ENCODE measurements at regions not wholly inside any gene's neighbourhood (a gene's known extent, or its start where the extent isn't known, plus 50 kb on each side); places are given as distances from the start of the nearest gene placed in this dataset.

DNA sequence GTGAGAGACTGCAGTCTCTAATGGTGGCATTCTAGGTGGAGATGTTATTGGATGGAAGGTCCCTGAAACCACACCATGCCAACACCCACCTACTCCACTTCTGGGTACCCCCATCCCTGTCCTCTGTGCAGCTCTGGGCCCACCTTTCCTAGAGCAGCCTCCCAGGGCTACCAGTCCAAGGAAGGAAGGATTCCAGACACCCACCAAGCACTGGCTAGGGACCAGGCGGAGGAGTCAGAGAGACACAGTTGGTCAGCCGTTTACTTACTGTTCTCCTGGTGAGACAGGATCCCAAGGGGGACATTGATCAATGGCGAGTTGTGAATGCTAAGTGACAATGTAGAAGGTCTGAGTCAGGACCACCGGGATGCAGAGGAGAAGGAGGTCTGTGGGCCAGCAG lies 151.6 kb downstream of the TTC32 start:
- BruUV-seq (replicated peaks): no TSS peak
- Histone ChIP-seq H3K27ac (ENCODE audit: low read length) (no peak overlapping the region), H3K4me3 (ENCODE audit: low read depth in 2 of 2, low read length in 2 of 2) (no peak overlapping the region), H3K27me3 (ENCODE audit: control insufficient read depth, insufficient read depth, low read length) (no peaks in the 10 kb centered on the region), H3K4me1 (ENCODE audit: control insufficient read depth, insufficient read depth, low read length) (no peaks in the 10 kb centered on the region), H3K9me3 (ENCODE audit: control insufficient read depth, insufficient read depth, low read depth, low read length) (no peaks in the 10 kb centered on the region), H3K36me3 (ENCODE audit: control insufficient read depth, insufficient read depth, low read length) (no peaks in the 10 kb centered on the region)
- ChIA-PET CTCF (no interaction called here), POLR2A (no interaction called here)
- in situ Hi-C loops (cut with HindIII; ENCODE audit: low pct_unique_long_range_greater_than_20kb, low sequenced_read_pairs) (no loop called here), intact Hi-C loops (cut with micrococcal nuclease; ENCODE audit: unreplicated experiment) (no loop called here)
- TF ChIP-seq SIN3A (IDR thresholded peaks at IDR 0.05; ENCODE audit: borderline replicate concordance, insufficient read depth, low read depth, low read length): no peak
- TF ChIP-seq, protein P1, sequence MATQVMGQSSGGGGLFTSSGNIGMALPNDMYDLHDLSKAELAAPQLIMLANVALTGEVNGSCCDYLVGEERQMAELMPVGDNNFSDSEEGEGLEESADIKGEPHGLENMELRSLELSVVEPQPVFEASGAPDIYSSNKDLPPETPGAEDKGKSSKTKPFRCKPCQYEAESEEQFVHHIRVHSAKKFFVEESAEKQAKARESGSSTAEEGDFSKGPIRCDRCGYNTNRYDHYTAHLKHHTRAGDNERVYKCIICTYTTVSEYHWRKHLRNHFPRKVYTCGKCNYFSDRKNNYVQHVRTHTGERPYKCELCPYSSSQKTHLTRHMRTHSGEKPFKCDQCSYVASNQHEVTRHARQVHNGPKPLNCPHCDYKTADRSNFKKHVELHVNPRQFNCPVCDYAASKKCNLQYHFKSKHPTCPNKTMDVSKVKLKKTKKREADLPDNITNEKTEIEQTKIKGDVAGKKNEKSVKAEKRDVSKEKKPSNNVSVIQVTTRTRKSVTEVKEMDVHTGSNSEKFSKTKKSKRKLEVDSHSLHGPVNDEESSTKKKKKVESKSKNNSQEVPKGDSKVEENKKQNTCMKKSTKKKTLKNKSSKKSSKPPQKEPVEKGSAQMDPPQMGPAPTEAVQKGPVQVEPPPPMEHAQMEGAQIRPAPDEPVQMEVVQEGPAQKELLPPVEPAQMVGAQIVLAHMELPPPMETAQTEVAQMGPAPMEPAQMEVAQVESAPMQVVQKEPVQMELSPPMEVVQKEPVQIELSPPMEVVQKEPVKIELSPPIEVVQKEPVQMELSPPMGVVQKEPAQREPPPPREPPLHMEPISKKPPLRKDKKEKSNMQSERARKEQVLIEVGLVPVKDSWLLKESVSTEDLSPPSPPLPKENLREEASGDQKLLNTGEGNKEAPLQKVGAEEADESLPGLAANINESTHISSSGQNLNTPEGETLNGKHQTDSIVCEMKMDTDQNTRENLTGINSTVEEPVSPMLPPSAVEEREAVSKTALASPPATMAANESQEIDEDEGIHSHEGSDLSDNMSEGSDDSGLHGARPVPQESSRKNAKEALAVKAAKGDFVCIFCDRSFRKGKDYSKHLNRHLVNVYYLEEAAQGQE (IDR thresholded peaks at IDR 0.05; ENCODE audit: insufficient read depth in 1 of 2, low read depth in 2 of 2, low read length in 1 of 2): no peak
- TF ChIP-seq POLR2AphosphoS5 (IDR thresholded peaks at IDR 0.05; ENCODE audit: low read depth, low read length): no peak
- no peak for TF ChIP-seq TCF7L2 (IDR thresholded peaks at IDR 0.05; ENCODE audit: low read depth, low read length)
- TF ChIP-seq, protein P2, sequence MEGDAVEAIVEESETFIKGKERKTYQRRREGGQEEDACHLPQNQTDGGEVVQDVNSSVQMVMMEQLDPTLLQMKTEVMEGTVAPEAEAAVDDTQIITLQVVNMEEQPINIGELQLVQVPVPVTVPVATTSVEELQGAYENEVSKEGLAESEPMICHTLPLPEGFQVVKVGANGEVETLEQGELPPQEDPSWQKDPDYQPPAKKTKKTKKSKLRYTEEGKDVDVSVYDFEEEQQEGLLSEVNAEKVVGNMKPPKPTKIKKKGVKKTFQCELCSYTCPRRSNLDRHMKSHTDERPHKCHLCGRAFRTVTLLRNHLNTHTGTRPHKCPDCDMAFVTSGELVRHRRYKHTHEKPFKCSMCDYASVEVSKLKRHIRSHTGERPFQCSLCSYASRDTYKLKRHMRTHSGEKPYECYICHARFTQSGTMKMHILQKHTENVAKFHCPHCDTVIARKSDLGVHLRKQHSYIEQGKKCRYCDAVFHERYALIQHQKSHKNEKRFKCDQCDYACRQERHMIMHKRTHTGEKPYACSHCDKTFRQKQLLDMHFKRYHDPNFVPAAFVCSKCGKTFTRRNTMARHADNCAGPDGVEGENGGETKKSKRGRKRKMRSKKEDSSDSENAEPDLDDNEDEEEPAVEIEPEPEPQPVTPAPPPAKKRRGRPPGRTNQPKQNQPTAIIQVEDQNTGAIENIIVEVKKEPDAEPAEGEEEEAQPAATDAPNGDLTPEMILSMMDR (IDR thresholded peaks at IDR 0.05): no peak
- ATAC-seq (no peak), DNase-seq (ENCODE audit: low read depth, low spot score) (no peak)

DNA sequence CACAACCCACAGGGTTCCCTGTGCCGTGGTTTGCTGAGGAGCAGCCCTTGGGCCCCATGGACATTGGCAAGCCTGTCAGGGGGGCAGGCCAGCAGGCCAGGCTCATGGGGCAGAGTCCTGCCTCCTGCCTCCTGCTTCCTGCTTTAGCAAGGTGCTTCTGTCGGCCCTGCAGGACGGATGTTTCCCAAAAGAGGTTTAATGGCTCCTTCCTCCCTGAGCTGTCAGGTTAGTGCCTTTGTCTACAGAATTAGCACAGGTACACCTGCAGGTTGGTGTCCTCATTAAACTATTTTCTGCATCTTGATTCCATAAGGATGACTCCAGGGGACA lies 152.3 kb downstream of the TTC32 start:
- intact Hi-C loops (cut with micrococcal nuclease; ENCODE audit: unreplicated experiment): loop anchor here (10.0 kb wide), 1 partner anchor 385 kb away; no protein-coding TSS in a partner anchor
- no peak for ATAC-seq
- POLR2A ChIA-PET: no interaction called here
- no peaks in the 10 kb centered on the region for H3K27me3 ChIP-seq (ENCODE audit: control insufficient read depth, insufficient read depth, low read length)
- no peak for TF ChIP-seq POLR2AphosphoS5 (IDR thresholded peaks at IDR 0.05; ENCODE audit: low read depth, low read length)
- no peak for TF ChIP-seq SIN3A (IDR thresholded peaks at IDR 0.05; ENCODE audit: borderline replicate concordance, insufficient read depth, low read depth, low read length)
- TF ChIP-seq, protein P1 (IDR thresholded peaks at IDR 0.05; ENCODE audit: insufficient read depth in 1 of 2, low read depth in 2 of 2, low read length in 1 of 2): no peak
- TF ChIP-seq, protein P2 (IDR thresholded peaks at IDR 0.05): no peak
- TF ChIP-seq TCF7L2 (IDR thresholded peaks at IDR 0.05; ENCODE audit: low read depth, low read length): no peak
- no peaks in the 10 kb centered on the region for H3K9me3 ChIP-seq (ENCODE audit: control insufficient read depth, insufficient read depth, low read depth, low read length)
- no peak for DNase-seq (ENCODE audit: low read depth, low spot score)
- no peaks in the 10 kb centered on the region for H3K36me3 ChIP-seq (ENCODE audit: control insufficient read depth, insufficient read depth, low read length)
- CTCF ChIA-PET: no interaction called here
- H3K27ac ChIP-seq (ENCODE audit: low read length): no peak overlapping the region
- no TSS peak for BruUV-seq (replicated peaks)
- in situ Hi-C loops (cut with HindIII; ENCODE audit: low pct_unique_long_range_greater_than_20kb, low sequenced_read_pairs): no loop called here
- H3K4me1 ChIP-seq (ENCODE audit: control insufficient read depth, insufficient read depth, low read length): no peaks in the 10 kb centered on the region
- no peak overlapping the region for H3K4me3 ChIP-seq (ENCODE audit: low read depth in 2 of 2, low read length in 2 of 2)
